HG03558 (cell line): ENCODE measurements at regions not wholly inside any gene's neighbourhood (a gene's known extent, or its start where the extent isn't known, plus 50 kb on each side); places are given as distances from the start of the nearest gene placed in this dataset.
"Not testable (repeated sequence)": the region's sequence is repeated elsewhere in the genome, so short reads cannot be mapped to it uniquely, and the experiment has no call there.

Experiments used
- ATAC-seq: cut with Tn5 transposase; IDR thresholded peaks from one replicate; pipeline ENCODE4 v1.9.1; 2021; ENCODE audit warnings: moderate number of reproducible peaks; ENCODE audit not compliant: unreplicated experiment; ENCODE audit errors: extremely low read depth

- ATAC-seq, result not testable (repeated sequence)
Observed at GRCh38 chr5:89794504-89794903, 615.1 kb downstream of the CETN3 start.

GRCh38 chr5:89779734-89780133, 629.8 kb downstream of the CETN3 start:
- not testable (repeated sequence) for ATAC-seq

- ATAC-seq, result no peak
Observed at GRCh38 chr5:89777758-89778157, 631.8 kb downstream of the CETN3 start.

- ATAC-seq, result no peak
Observed at GRCh38 chr5:89769975-89770374, 639.6 kb downstream of the CETN3 start.

GRCh38 chr5:89759802-89760201, 649.8 kb downstream of the CETN3 start:
- no peak for ATAC-seq

- ATAC-seq, result no peak
Observed at GRCh38 chr5:89758146-89758545, 651.4 kb downstream of the CETN3 start.

- ATAC-seq, result no peak
Observed at GRCh38 chr5:89756955-89757354, 652.6 kb downstream of the CETN3 start.

- ATAC-seq, result no peak
Observed at GRCh38 chr5:89755024-89755423, 654.5 kb downstream of the CETN3 start.

- no peak for ATAC-seq
Observed at GRCh38 chr5:89735082-89735481, 674.5 kb downstream of the CETN3 start.

- no peak for ATAC-seq
Observed at GRCh38 chr5:89733772-89734171, 675.8 kb downstream of the CETN3 start.

- no peak for ATAC-seq
Observed at GRCh38 chr5:89729623-89730301, 679.8 kb downstream of the CETN3 start.

GRCh38 chr5:89728750-89729149, 680.8 kb downstream of the CETN3 start:
- ATAC-seq, result no peak

- ATAC-seq, result no peak
Observed at GRCh38 chr5:89728134-89728533, 681.4 kb downstream of the CETN3 start.

GRCh38 chr5:89724379-89725095, 685.0 kb downstream of the CETN3 start:
- ATAC-seq, result no peak

- no peak for ATAC-seq
Observed at GRCh38 chr5:89723907-89724306, 685.6 kb downstream of the CETN3 start.

GRCh38 chr5:89722538-89722937, 687.0 kb downstream of the CETN3 start:
- ATAC-seq, result no peak

- no peak for ATAC-seq
Observed at GRCh38 chr5:89721931-89722330, 687.6 kb downstream of the CETN3 start.

GRCh38 chr5:89721353-89721752, 688.2 kb downstream of the CETN3 start:
- no peak for ATAC-seq

- ATAC-seq, result no peak
Observed at GRCh38 chr5:89712134-89712700, 697.3 kb downstream of the CETN3 start.

- ATAC-seq, result no peak
Observed at GRCh38 chr5:89711526-89711925, 698.0 kb downstream of the CETN3 start.

GRCh38 chr5:89710006-89710405, 699.5 kb downstream of the CETN3 start:
- no peak for ATAC-seq

GRCh38 chr5:89707891-89708290, 701.7 kb downstream of the CETN3 start:
- ATAC-seq, result no peak
